ENCODE measurements at regions not wholly inside any gene's neighbourhood (a gene's known extent, or its start where the extent isn't known, plus 50 kb on each side); places are given as distances from the start of the nearest gene placed in this dataset.

GRCh38 chr7:93015101-93015778, 102.5 kb downstream of the SAMD9 start:
- DNase-seq: no peak

- DNase-seq: no peak
Observed at GRCh38 chr7:93014410-93014809, 103.4 kb downstream of the SAMD9 start.

- DNase-seq: no peak
Observed at GRCh38 chr7:93013446-93014061, 104.2 kb downstream of the SAMD9 start.

- DNase-seq: no peak
Observed at GRCh38 chr7:93011351-93012294, 106.2 kb downstream of the SAMD9 start.

- DNase-seq: no peak
Observed at GRCh38 chr7:93008833-93009232, 108.9 kb downstream of the SAMD9 start.

- DNase-seq: no peak
Observed at GRCh38 chr7:93006480-93007095, 111.2 kb downstream of the SAMD9 start.

- no peak for DNase-seq
Observed at GRCh38 chr7:93004906-93005305, 112.9 kb downstream of the SAMD9 start.

- no peak for DNase-seq
Observed at GRCh38 chr7:92997719-92998118, 120.1 kb downstream of the SAMD9 start.

- no peak for DNase-seq
Observed at GRCh38 chr7:92997152-92997551, 120.6 kb downstream of the SAMD9 start.

GRCh38 chr7:92994901-92995300, 122.9 kb downstream of the SAMD9 start:
- DNase-seq: no peak

GRCh38 chr7:92992932-92993331, 124.8 kb downstream of the SAMD9 start:
- DNase-seq: no peak

GRCh38 chr7:92992483-92992882, 125.3 kb downstream of the SAMD9 start:
- no peak for DNase-seq

- DNase-seq: no peak
Observed at GRCh38 chr7:92991190-92991589, 126.6 kb downstream of the SAMD9 start.

GRCh38 chr7:92988941-92989545, 128.7 kb downstream of the SAMD9 start:
- DNase-seq: no peak

GRCh38 chr7:92988051-92988450, 129.7 kb downstream of the SAMD9 start:
- DNase-seq: no peak

- DNase-seq: no peak
Observed at GRCh38 chr7:92987538-92987937, 130.2 kb downstream of the SAMD9 start.

GRCh38 chr7:92987095-92987494, 130.7 kb downstream of the SAMD9 start:
- DNase-seq: no peak

GRCh38 chr7:92982928-92983327, 134.9 kb downstream of the SAMD9 start:
- DNase-seq: no peak

- DNase-seq: no peak
Observed at GRCh38 chr7:92976931-92977330, 140.6 kb upstream of the CDK6 start.

GRCh38 chr7:92973974-92974373, 137.6 kb upstream of the CDK6 start:
- no peak for DNase-seq

GRCh38 chr7:92973293-92973731, 136.9 kb upstream of the CDK6 start:
- DNase-seq: no peak

- DNase-seq: no peak
Observed at GRCh38 chr7:92972441-92972840, 136.1 kb upstream of the CDK6 start.

- DNase-seq: no peak
Observed at GRCh38 chr7:92969061-92969460, 132.7 kb upstream of the CDK6 start.

All from CD4-positive, alpha-beta T cell treated with Interleukin-1 beta for 1 hour (primary cell).